ENCODE measurements at regions not wholly inside any gene's neighbourhood (a gene's known extent, or its start where the extent isn't known, plus 50 kb on each side); places are given as distances from the start of the nearest gene placed in this dataset.

- Histone ChIP-seq H2BK15ac (ENCODE audit: low read length) (no peak overlapping the region), H3K9ac (ENCODE audit: low read depth, low read length, poor library complexity) (no peak overlapping the region), H3K4me2 (ENCODE audit: insufficient read depth, low read length, poor library complexity, severe bottlenecking) (no peak overlapping the region), H3K14ac (ENCODE audit: low read length) (no peak overlapping the region), H3K27ac (replicated peaks; ENCODE audit: low read length) (no peak overlapping the region), H4K8ac (ENCODE audit: low read depth, low read length) (no peak overlapping the region), H3K18ac (ENCODE audit: low read length) (no peak overlapping the region), H2BK12ac (ENCODE audit: low read length) (no peak overlapping the region), H2AFZ (ENCODE audit: low read length) (no peak overlapping the region), H2BK5ac (ENCODE audit: low read length) (no peak overlapping the region), H3K23ac (ENCODE audit: low read depth, low read length, poor library complexity) (no peak overlapping the region), H4K91ac (ENCODE audit: low read depth, low read length, poor library complexity) (no peak overlapping the region), H2BK120ac (ENCODE audit: low read depth, low read length) (no peak overlapping the region), H3K4ac (ENCODE audit: low read length) (no peak overlapping the region), H3K36me3 (replicated peaks in 1 of 2; ENCODE audit: control insufficient read depth in 2 of 2, insufficient read depth in 2 of 2, low read length in 2 of 2) (no peaks in the 10 kb centered on the region), H3K79me1 (ENCODE audit: low read depth, low read length) (no peaks in the 10 kb centered on the region), H3K4me1 (ENCODE audit: control insufficient read depth in 2 of 2, insufficient read depth in 1 of 2, low read depth in 1 of 2, low read length in 2 of 2) (no peaks in the 10 kb centered on the region), H3K4me3 (ENCODE audit: low read length in 2 of 2) (no peak overlapping the region), H3K9me3 (replicated peaks in 1 of 2; ENCODE audit: control insufficient read depth in 2 of 2, insufficient read depth in 1 of 2, low read depth in 1 of 2, low read length in 2 of 2) (peaks cover 1 to 4% of the 10 kb centered on the region in 2 donors), H3K27me3 (ENCODE audit: control insufficient read depth in 3 of 3, insufficient read depth in 3 of 3, low read depth in 1 of 3, low read length in 3 of 3) (no peaks in the 10 kb centered on the region), H2AK5ac (ENCODE audit: low read depth, low read length) (no peak overlapping the region)
- no CpG with 5 or more reads among the region's 5 CpGs for WGBS, 2 donors (ENCODE audit: extremely low coverage in 2 of 2, insufficient read length in 2 of 2, insufficient replicate concordance in 1 of 2)
- DNase-seq (ENCODE audit: low spot score), result no peak
These were observed 154.4 kb upstream of the ERCC6L2 start for GRCh38 chr9:95721061-95721531.

GRCh38 chr9:95720496-95720895 lies 155.0 kb upstream of the ERCC6L2 start:
- Histone ChIP-seq H2BK12ac (ENCODE audit: low read length) (no peak overlapping the region), H3K79me1 (ENCODE audit: low read depth, low read length) (no peaks in the 10 kb centered on the region), H3K4ac (ENCODE audit: low read length) (no peak overlapping the region), H4K91ac (ENCODE audit: low read depth, low read length, poor library complexity) (no peak overlapping the region), H2BK120ac (ENCODE audit: low read depth, low read length) (no peak overlapping the region), H3K9me3 (replicated peaks in 1 of 2; ENCODE audit: control insufficient read depth in 2 of 2, insufficient read depth in 1 of 2, low read depth in 1 of 2, low read length in 2 of 2) (peaks cover 2 to 6% of the 10 kb centered on the region in 2 donors), H3K14ac (ENCODE audit: low read length) (no peak overlapping the region), H3K27ac (replicated peaks; ENCODE audit: low read length) (no peak overlapping the region), H3K4me2 (ENCODE audit: insufficient read depth, low read length, poor library complexity, severe bottlenecking) (no peak overlapping the region), H2BK5ac (ENCODE audit: low read length) (no peak overlapping the region), H3K27me3 (ENCODE audit: control insufficient read depth in 3 of 3, insufficient read depth in 3 of 3, low read depth in 1 of 3, low read length in 3 of 3) (no peaks in the 10 kb centered on the region), H3K4me1 (ENCODE audit: control insufficient read depth in 2 of 2, insufficient read depth in 1 of 2, low read depth in 1 of 2, low read length in 2 of 2) (no peaks in the 10 kb centered on the region), H3K36me3 (replicated peaks in 1 of 2; ENCODE audit: control insufficient read depth in 2 of 2, insufficient read depth in 2 of 2, low read length in 2 of 2) (no peaks in the 10 kb centered on the region), H4K8ac (ENCODE audit: low read depth, low read length) (no peak overlapping the region), H2AK5ac (ENCODE audit: low read depth, low read length) (no peak overlapping the region), H2AFZ (ENCODE audit: low read length) (no peak overlapping the region), H3K4me3 (ENCODE audit: low read length in 2 of 2) (no peak overlapping the region), H3K23ac (ENCODE audit: low read depth, low read length, poor library complexity) (no peak overlapping the region), H2BK15ac (ENCODE audit: low read length) (no peak overlapping the region), H3K18ac (ENCODE audit: low read length) (no peak overlapping the region), H3K9ac (ENCODE audit: low read depth, low read length, poor library complexity) (no peak overlapping the region)
- no peak for DNase-seq (ENCODE audit: low spot score)
- WGBS, 2 donors (ENCODE audit: extremely low coverage in 2 of 2, insufficient read length in 2 of 2, insufficient replicate concordance in 1 of 2), result no CpG with 5 or more reads among the region's 6 CpGs

GRCh38 chr9:95719354-95719753 lies 156.1 kb upstream of the ERCC6L2 start:
- no CpG with 5 or more reads among the region's 8 CpGs for WGBS, 2 donors (ENCODE audit: extremely low coverage in 2 of 2, insufficient read length in 2 of 2, insufficient replicate concordance in 1 of 2)
- H3K4me1 ChIP-seq (ENCODE audit: control insufficient read depth in 2 of 2, insufficient read depth in 1 of 2, low read depth in 1 of 2, low read length in 2 of 2), result no peaks in the 10 kb centered on the region
- no peak for DNase-seq (ENCODE audit: low spot score)

GRCh38 chr9:95718263-95718662 lies 157.2 kb upstream of the ERCC6L2 start:
- H2AFZ ChIP-seq (ENCODE audit: low read length), result no peak overlapping the region
- no peak overlapping the region for H3K18ac ChIP-seq (ENCODE audit: low read length)
- no peaks in the 10 kb centered on the region for H3K4me1 ChIP-seq (ENCODE audit: control insufficient read depth in 2 of 2, insufficient read depth in 1 of 2, low read depth in 1 of 2, low read length in 2 of 2)
- H3K27ac ChIP-seq (replicated peaks; ENCODE audit: low read length), result no peak overlapping the region
- no peak overlapping the region for H2BK15ac ChIP-seq (ENCODE audit: low read length)
- no peak overlapping the region for H2BK120ac ChIP-seq (ENCODE audit: low read depth, low read length)
- no peak overlapping the region for H4K8ac ChIP-seq (ENCODE audit: low read depth, low read length)
- no peak overlapping the region for H4K91ac ChIP-seq (ENCODE audit: low read depth, low read length, poor library complexity)
- H3K79me1 ChIP-seq (ENCODE audit: low read depth, low read length), result no peaks in the 10 kb centered on the region
- no peak overlapping the region for H2BK5ac ChIP-seq (ENCODE audit: low read length)
- H2BK12ac ChIP-seq (ENCODE audit: low read length), result no peak overlapping the region
- DNase-seq (ENCODE audit: low spot score), result no peak
- no peak overlapping the region for H2AK5ac ChIP-seq (ENCODE audit: low read depth, low read length)
- no peak overlapping the region for H3K4me3 ChIP-seq (ENCODE audit: low read length in 2 of 2)
- H3K9me3 ChIP-seq (replicated peaks in 1 of 2; ENCODE audit: control insufficient read depth in 2 of 2, insufficient read depth in 1 of 2, low read depth in 1 of 2, low read length in 2 of 2), result peaks cover 2 to 10% of the 10 kb centered on the region in 2 donors
- no peak overlapping the region for H3K14ac ChIP-seq (ENCODE audit: low read length)
- no peaks in the 10 kb centered on the region for H3K36me3 ChIP-seq (replicated peaks in 1 of 2; ENCODE audit: control insufficient read depth in 2 of 2, insufficient read depth in 2 of 2, low read length in 2 of 2)
- H3K27me3 ChIP-seq (ENCODE audit: control insufficient read depth in 3 of 3, insufficient read depth in 3 of 3, low read depth in 1 of 3, low read length in 3 of 3), result no peaks in the 10 kb centered on the region
- H3K23ac ChIP-seq (ENCODE audit: low read depth, low read length, poor library complexity), result no peak overlapping the region
- H3K9ac ChIP-seq (ENCODE audit: low read depth, low read length, poor library complexity), result no peak overlapping the region
- H3K4me2 ChIP-seq (ENCODE audit: insufficient read depth, low read length, poor library complexity, severe bottlenecking), result no peak overlapping the region
- no peak overlapping the region for H3K4ac ChIP-seq (ENCODE audit: low read length)

More at GRCh38 chr9:95719354-95719753, 156.1 kb upstream of the ERCC6L2 start:
- Histone ChIP-seq H3K14ac (ENCODE audit: low read length) (no peak overlapping the region), H2BK15ac (ENCODE audit: low read length) (no peak overlapping the region), H3K4me2 (ENCODE audit: insufficient read depth, low read length, poor library complexity, severe bottlenecking) (no peak overlapping the region), H2BK5ac (ENCODE audit: low read length) (no peak overlapping the region), H3K36me3 (replicated peaks in 1 of 2; ENCODE audit: control insufficient read depth in 2 of 2, insufficient read depth in 2 of 2, low read length in 2 of 2) (no peaks in the 10 kb centered on the region), H3K4me3 (ENCODE audit: low read length in 2 of 2) (no peak overlapping the region), H3K79me1 (ENCODE audit: low read depth, low read length) (no peaks in the 10 kb centered on the region), H3K27ac (replicated peaks; ENCODE audit: low read length) (no peak overlapping the region), H4K91ac (ENCODE audit: low read depth, low read length, poor library complexity) (no peak overlapping the region), H4K8ac (ENCODE audit: low read depth, low read length) (no peak overlapping the region), H3K27me3 (ENCODE audit: control insufficient read depth in 3 of 3, insufficient read depth in 3 of 3, low read depth in 1 of 3, low read length in 3 of 3) (no peaks in the 10 kb centered on the region), H2BK12ac (ENCODE audit: low read length) (no peak overlapping the region), H3K23ac (ENCODE audit: low read depth, low read length, poor library complexity) (no peak overlapping the region), H3K18ac (ENCODE audit: low read length) (no peak overlapping the region), H2AK5ac (ENCODE audit: low read depth, low read length) (no peak overlapping the region), H2BK120ac (ENCODE audit: low read depth, low read length) (no peak overlapping the region), H3K4ac (ENCODE audit: low read length) (no peak overlapping the region), H2AFZ (ENCODE audit: low read length) (no peak overlapping the region), H3K9me3 (replicated peaks in 1 of 2; ENCODE audit: control insufficient read depth in 2 of 2, insufficient read depth in 1 of 2, low read depth in 1 of 2, low read length in 2 of 2) (peaks cover 2 to 10% of the 10 kb centered on the region in 2 donors), H3K9ac (ENCODE audit: low read depth, low read length, poor library complexity) (no peak overlapping the region)
